HCT116 (cell line): ENCODE measurements at regions not wholly inside any gene's neighbourhood (a gene's known extent, or its start where the extent isn't known, plus 50 kb on each side); places are given as distances from the start of the nearest gene placed in this dataset.

Experiments used
- EZH2phosphoT487 ChIP-seq: fragments of 200-600 bp; IDR thresholded peaks from 2 replicates; pipeline ENCODE4 v1.6.1; 2018; ENCODE audit warnings: antibody characterized with exemption, borderline replicate concordance
- JUND ChIP-seq: IDR thresholded peaks from 2 replicates; pipeline ENCODE4 v1.6.1; 2012
- SIN3A ChIP-seq: IDR thresholded peaks from 2 replicates; pipeline ENCODE4 v1.6.1; 2012; ENCODE audit warnings: low read depth
- TF ChIP-seq, protein P1 (sequence below), 3 experiments: fragments of 200-600 bp in 1 of 3; sonication (generic) in 1 of 3; IDR thresholded peaks in 2 of 3; conservative IDR thresholded peaks in 1 of 3; 2 replicates each; pipeline ENCODE4 v1.5.1; 2012 to 2017; ENCODE audit warnings: low read depth in 2 of 3, low read length in 2 of 3, antibody characterized with exemption in 1 of 3, borderline replicate concordance in 1 of 3, control low read depth in 1 of 3, mild to moderate bottlenecking in 1 of 3, mixed read lengths in 1 of 3, mixed run types in 1 of 3, moderate library complexity in 1 of 3; ENCODE audit not compliant: insufficient read depth in 1 of 3
- TF ChIP-seq, protein P2 (sequence below): IDR thresholded peaks from 2 replicates; pipeline ENCODE4 v1.6.1; 2012; ENCODE audit warnings: low read depth

DNA sequence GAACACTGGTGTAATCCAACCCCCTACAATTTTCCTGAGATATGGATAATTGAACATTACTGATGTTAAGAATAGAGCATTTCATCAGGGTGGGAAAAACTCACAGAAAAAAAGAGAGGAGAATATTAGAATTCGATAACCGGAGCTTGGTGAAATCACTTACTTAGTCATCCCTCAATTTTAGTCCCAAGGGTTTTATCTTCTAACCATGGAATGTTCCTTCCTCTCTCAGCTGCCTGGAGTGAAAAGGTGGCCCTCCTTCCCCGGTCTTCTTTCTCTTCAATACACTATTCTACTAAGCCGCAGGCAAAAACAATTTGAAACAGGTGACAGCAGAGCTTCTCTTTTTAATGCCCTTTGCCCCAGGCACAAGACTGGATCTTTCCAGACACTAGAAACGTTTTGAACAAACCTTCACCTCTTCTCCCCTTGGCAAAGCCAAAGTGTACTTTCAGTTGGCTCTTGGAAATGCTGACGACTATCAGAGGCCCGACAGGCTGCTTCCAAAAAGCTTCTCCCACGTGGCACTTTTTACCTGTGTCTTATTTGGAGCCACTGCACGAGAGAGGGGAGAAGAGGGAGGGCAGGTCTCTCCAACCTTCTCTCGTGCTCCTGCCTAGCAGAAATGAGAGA lies 543.9 kb downstream of the TLE1 start:
- no peak for TF ChIP-seq JUND
- TF ChIP-seq, protein P1, sequence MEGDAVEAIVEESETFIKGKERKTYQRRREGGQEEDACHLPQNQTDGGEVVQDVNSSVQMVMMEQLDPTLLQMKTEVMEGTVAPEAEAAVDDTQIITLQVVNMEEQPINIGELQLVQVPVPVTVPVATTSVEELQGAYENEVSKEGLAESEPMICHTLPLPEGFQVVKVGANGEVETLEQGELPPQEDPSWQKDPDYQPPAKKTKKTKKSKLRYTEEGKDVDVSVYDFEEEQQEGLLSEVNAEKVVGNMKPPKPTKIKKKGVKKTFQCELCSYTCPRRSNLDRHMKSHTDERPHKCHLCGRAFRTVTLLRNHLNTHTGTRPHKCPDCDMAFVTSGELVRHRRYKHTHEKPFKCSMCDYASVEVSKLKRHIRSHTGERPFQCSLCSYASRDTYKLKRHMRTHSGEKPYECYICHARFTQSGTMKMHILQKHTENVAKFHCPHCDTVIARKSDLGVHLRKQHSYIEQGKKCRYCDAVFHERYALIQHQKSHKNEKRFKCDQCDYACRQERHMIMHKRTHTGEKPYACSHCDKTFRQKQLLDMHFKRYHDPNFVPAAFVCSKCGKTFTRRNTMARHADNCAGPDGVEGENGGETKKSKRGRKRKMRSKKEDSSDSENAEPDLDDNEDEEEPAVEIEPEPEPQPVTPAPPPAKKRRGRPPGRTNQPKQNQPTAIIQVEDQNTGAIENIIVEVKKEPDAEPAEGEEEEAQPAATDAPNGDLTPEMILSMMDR (IDR thresholded peaks at IDR 0.05 in 2 of 3, conservative IDR thresholded peaks at IDR 0.05 in 1 of 3; ENCODE audit: borderline replicate concordance in 1 of 3, insufficient read depth in 1 of 3, low read depth in 2 of 3, low read length in 2 of 3), result no peak
- no peak for TF ChIP-seq SIN3A
- TF ChIP-seq, protein P2, sequence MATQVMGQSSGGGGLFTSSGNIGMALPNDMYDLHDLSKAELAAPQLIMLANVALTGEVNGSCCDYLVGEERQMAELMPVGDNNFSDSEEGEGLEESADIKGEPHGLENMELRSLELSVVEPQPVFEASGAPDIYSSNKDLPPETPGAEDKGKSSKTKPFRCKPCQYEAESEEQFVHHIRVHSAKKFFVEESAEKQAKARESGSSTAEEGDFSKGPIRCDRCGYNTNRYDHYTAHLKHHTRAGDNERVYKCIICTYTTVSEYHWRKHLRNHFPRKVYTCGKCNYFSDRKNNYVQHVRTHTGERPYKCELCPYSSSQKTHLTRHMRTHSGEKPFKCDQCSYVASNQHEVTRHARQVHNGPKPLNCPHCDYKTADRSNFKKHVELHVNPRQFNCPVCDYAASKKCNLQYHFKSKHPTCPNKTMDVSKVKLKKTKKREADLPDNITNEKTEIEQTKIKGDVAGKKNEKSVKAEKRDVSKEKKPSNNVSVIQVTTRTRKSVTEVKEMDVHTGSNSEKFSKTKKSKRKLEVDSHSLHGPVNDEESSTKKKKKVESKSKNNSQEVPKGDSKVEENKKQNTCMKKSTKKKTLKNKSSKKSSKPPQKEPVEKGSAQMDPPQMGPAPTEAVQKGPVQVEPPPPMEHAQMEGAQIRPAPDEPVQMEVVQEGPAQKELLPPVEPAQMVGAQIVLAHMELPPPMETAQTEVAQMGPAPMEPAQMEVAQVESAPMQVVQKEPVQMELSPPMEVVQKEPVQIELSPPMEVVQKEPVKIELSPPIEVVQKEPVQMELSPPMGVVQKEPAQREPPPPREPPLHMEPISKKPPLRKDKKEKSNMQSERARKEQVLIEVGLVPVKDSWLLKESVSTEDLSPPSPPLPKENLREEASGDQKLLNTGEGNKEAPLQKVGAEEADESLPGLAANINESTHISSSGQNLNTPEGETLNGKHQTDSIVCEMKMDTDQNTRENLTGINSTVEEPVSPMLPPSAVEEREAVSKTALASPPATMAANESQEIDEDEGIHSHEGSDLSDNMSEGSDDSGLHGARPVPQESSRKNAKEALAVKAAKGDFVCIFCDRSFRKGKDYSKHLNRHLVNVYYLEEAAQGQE, result no peak
- TF ChIP-seq EZH2phosphoT487, result no peak
